ENCODE measurements at regions not wholly inside any gene's neighbourhood (a gene's known extent, or its start where the extent isn't known, plus 50 kb on each side); places are given as distances from the start of the nearest gene placed in this dataset.

DNA sequence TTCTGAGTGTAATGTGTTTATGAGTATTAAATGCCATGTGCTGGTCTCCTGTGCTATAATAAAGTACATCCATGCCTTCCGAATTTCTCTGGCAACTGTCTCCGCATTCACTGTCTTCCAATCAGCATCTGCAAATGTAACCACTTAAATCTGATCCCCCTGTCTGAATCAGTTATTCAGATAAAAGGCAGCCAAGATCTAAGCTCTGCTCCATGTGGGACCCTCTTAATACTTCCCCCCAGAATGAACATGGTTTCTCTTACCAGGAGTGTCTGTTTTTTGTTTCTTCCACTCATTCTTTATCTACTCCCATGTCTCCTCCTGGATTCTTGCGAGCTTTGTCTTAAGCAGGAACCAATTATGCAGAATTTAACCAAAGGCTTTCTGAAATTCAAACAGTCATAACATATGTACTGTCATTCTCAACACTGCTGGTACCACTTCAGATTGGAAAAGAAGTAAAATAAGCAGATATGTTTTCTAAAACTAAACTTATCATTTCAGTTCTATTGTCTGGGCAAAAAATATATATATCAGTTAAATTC lies 996.7 kb upstream of the FLRT2 start:
- DNase-seq (ENCODE audit: low read depth, low spot score) = no peak
- H3K27ac ChIP-seq (ENCODE audit: insufficient read depth, low read depth, low read length) = no peak overlapping the region
- H3K27me3 ChIP-seq (ENCODE audit: control insufficient read depth in 2 of 2, insufficient read depth in 2 of 2, low read length in 2 of 2) = no peaks in the 10 kb centered on the region
- H4K20me1 ChIP-seq (replicated peaks; ENCODE audit: control insufficient read depth, extremely low read depth, insufficient read depth, low read length) = no peaks in the 10 kb centered on the region
- no peak overlapping the region for H2AFZ ChIP-seq (ENCODE audit: low read depth, low read length)
- H3K9me1 ChIP-seq (replicated peaks; ENCODE audit: control insufficient read depth, extremely low read depth, insufficient read depth, low read length) = no peaks in the 10 kb centered on the region
- H3K4me2 ChIP-seq (ENCODE audit: insufficient read depth, low read length) = no peak overlapping the region
- intact Hi-C loops (cut with micrococcal nuclease) (no loop called here), dilution Hi-C loops (cut with MboI; ENCODE audit: extremely low pct_ligation_motif_present, low sequenced_read_pairs) (no loop called here)
- no peaks in the 10 kb centered on the region for H3K36me3 ChIP-seq (ENCODE audit: control insufficient read depth in 2 of 2, extremely low read depth in 1 of 2, insufficient read depth in 2 of 2, low read length in 2 of 2)
- ChIA-PET POLR2A (no interaction called here), CTCF (interaction anchor here (1.3 to 1.6 kb wide), 2 partner anchors 10 to 12 kb away, joined by 4 to 6 read pairs; no protein-coding TSS in a partner anchor)
- H3K4me3 ChIP-seq (replicated peaks in 1 of 3; ENCODE audit: insufficient read depth in 1 of 3, low read depth in 1 of 3, low read length in 3 of 3) = no peak overlapping the region
- H3K4me1 ChIP-seq (ENCODE audit: control insufficient read depth, extremely low read depth, insufficient read depth, low read length) = no peaks in the 10 kb centered on the region
- TF ChIP-seq MYC (IDR thresholded peaks at IDR 0.05; ENCODE audit: low read depth, low read length) = no peak
- TF ChIP-seq, protein P1, sequence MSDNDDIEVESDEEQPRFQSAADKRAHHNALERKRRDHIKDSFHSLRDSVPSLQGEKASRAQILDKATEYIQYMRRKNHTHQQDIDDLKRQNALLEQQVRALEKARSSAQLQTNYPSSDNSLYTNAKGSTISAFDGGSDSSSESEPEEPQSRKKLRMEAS (IDR thresholded peaks at IDR 0.05; ENCODE audit: insufficient read depth, insufficient read length) = no peak
- TF ChIP-seq CTCF (IDR thresholded peaks at IDR 0.05; ENCODE audit: extremely low read depth in 1 of 2, insufficient read depth in 1 of 2, low read depth in 1 of 2, low read length in 2 of 2) = no peak
- TF ChIP-seq POLR2A (IDR thresholded peaks at IDR 0.05; ENCODE audit: low read depth, low read length) = no peak
- TF ChIP-seq EZH2 (IDR thresholded peaks at IDR 0.05; ENCODE audit: borderline replicate concordance, low read depth, low read length, severe bottlenecking) = no peak
- no peak for TF ChIP-seq JUN (IDR thresholded peaks at IDR 0.05; ENCODE audit: borderline replicate concordance, insufficient read depth, insufficient read length, low read depth)
- TF ChIP-seq GATA2 (IDR thresholded peaks at IDR 0.05; ENCODE audit: insufficient read depth, insufficient read length, low read depth, low read length) = no peak
- no peak for TF ChIP-seq FOS (IDR thresholded peaks at IDR 0.05; ENCODE audit: borderline replicate concordance, insufficient read depth, low read length)
- TF ChIP-seq POLR2AphosphoS5 (IDR thresholded peaks at IDR 0.05; ENCODE audit: insufficient read depth, low read depth, low read length) = no peak
- no peaks in the 10 kb centered on the region for H3K9me3 ChIP-seq (replicated peaks; ENCODE audit: control insufficient read depth, insufficient read depth, low read length)
- no peak overlapping the region for H3K9ac ChIP-seq (replicated peaks; ENCODE audit: extremely low read depth, insufficient read depth, low read length)
- no TSS peak for BruUV-seq (replicated peaks)
- no peak for FAIRE-seq
- no peaks in the 10 kb centered on the region for H3K79me2 ChIP-seq (ENCODE audit: control insufficient read depth, insufficient read depth, low read length)
